GDM1 (cell line): ENCODE measurements at regions not wholly inside any gene's neighbourhood (a gene's known extent, or its start where the extent isn't known, plus 50 kb on each side); places are given as distances from the start of the nearest gene placed in this dataset.
"Not testable (repeated sequence)": the region's sequence is repeated elsewhere in the genome, so short reads cannot be mapped to it uniquely, and the experiment has no call there.

Experiments used
- DNase-seq: peaks from one replicate; lab custom pipeline; 2025; lab: John Stamatoyannopoulos, UW

DNA sequence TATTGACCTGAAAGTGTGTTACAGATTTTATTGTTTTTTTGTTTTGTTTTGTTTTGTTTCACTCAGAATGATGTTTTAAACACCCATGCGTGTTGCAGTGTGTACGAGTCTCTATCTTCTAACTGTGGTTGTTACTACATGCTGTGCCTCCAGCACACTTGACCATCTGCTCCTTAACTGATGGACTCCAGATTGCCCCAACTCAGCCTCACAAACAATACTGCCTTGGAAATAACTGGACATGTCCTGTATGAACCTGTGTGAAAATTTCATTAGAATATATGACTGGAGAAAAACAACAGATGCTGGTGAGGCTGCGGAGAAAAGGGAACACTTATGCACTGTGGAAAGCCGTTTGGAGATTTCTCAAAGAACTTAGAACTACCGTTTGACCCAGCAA, 68.7 kb upstream of the HAND1 start:
- no peak for DNase-seq

DNA sequence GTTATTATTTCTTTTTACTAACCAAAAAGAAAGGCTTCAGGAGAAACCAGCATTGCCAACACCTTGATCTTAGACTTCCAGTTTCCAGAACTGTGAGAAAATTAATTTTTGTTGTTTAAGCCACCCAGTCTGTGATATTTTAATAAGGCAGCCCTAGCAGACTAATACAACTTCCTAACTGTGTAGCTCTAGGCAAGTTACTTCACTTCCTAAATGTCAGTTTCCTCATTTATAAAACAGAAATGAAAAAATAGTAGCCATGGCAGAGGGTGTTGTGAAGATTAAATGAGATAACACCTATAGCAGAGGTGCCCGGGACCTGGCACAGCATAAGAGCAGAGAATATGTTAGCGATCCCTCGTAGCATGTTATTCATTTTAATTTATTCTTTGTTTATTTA, 66.6 kb upstream of the HAND1 start:
- no peak for DNase-seq

DNA sequence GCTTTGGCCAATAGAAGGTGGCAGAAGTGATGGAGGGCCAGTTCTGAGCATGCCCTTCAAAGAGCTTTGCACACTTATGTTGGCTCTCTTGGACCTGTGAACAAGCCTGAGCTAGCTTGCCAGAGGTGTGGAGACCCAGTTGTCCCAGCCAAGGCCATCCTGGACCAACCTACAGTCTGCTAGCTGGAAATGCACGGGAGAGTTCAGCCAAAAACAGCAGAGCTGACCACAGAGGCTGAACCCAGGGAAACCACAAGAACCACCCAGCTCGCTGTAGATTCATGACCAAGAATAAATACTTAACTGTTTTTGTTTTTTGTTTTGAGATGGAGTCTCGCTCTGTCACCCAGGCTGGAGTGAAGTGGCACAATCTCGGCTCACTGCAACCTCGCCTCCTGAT, 65.4 kb upstream of the HAND1 start:
- no peak for DNase-seq

DNA sequence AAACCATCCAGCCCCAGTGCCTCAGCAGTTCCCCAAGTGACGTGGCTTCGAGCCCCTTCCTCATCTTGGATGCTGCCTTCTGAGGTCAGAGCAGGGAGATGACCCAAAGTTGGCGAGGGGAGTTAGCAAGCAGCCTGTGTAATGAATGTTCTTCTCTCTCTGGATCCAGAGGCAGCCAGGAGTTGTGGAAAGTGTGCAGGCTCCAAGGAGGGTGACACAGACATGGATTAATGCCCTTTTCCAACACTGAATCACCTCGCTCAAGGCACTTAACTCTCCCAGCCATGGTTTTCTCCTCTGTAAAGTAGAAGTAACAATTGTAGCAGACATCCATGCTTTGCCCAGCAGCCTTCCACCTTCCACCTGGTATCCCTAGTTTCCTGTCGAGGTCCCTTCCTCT, 64.6 kb upstream of the HAND1 start:
- DNase-seq: no peak

DNA sequence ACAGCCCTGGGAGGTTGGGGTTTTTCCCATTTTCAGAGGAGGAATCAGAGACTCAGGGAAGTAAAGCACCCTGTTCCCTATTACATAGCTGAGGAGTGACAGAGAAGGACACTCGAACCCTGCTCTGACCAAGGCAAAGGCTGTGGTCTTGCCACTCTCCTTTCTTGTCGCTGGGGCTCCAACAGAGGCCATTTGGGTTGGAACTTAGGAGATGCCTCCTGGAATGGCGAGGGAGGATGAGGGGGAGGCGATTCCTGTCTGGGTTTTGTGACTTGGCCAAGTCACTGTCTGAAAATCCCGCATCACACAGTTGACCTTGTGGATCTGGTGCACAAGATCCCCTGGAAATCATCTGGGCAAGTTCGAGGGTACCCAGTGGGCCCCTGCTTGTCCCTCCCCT, 64.0 kb upstream of the HAND1 start:
- DNase-seq: no peak

DNA sequence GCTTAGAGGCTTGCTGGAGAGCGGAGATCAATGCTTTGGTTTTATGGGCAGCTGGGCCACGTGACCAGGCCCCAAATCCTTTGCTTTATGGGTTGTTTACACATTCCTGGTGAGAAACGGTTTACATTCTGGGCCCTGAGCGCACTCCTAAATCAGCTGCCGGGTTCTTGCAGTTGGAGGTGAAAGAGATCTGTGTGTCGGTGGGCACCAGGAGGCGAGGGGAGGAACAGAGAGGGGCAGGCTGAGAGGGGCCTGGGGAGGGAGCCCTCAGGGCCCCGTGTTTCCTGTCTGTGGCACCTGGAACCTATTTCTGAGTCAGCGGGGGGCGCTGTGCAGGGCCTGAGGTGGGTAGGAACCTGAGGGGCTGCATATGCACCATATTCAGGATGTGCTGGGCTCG, 63.5 kb upstream of the HAND1 start:
- DNase-seq: no peak

DNA sequence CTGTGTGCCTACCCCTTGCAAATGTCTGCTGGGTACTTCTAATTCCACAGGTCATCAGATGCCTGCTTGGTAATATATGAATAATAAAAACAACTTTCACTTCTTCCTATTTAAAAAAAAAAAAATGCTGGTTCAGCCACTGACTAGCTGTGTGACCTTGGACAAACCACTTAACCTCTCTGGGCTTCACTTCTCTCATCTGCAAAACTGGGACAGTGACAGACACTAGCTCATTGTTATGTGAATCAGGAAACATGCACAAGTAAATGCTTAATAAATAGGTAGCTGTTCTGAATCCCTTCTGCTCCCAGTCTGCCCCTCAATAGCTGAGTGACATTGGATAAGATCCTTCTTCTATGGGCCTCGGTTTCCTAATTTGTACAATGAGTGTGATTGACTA, 62.6 kb upstream of the HAND1 start:
- DNase-seq: no peak

DNA sequence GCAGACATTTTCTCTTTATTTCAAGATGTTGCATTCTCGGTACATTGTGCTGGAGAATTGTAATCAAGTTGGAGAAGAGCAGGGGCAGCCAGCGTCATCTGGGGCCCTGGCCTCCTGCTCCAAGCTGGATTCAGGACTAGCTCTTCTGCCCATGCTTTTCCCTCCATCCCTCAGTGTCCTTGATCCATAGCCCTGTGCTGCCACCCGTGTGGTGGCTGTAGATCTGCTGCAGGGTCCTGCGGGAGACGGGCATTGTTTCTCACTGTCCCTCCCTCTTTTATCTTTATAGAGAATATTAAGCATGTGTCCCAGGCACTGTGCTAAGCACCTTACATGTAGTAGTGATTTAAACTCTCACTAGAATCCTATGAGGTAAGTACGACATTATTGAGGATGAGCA, 60.5 kb upstream of the HAND1 start:
- no peak for DNase-seq

DNA sequence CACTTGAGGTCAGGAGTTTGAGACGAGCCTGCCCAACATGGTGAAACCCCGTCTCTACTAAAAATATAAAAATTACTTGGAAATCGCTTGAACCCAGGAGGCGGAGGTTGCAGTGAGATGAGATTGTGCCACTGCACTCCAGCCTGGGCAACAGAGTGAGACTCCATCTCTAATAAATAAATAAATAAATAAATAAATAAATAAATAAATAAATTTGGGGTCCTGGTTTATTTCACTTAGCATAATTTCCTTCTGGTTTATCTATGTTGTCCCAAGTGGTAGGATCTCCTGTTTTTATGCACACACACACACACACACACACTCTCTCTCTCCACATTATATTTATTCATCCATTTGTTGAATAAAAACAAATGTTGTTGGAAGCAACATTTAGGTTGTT, 58.4 kb upstream of the HAND1 start:
- not testable (repeated sequence) for DNase-seq

DNA sequence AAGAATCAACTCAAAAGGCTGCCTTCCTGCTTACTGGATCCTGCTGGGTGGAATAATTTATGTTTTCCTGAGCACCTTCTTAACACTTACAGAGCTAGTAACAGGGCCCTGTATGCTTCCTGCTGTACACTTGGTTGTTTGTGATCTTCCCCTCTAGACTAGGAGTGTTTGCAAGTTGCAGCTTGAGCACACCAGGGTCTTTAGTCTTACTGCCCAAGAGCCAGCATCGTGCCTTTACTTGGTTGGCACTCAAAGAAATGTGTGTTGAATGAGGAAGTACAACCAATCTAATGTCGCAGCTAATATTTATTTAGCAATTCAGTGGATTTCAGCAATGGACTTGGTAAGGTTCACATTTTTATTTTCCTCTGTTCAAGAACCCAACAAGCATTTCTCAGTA, 57.5 kb upstream of the HAND1 start:
- no peak for DNase-seq

DNA sequence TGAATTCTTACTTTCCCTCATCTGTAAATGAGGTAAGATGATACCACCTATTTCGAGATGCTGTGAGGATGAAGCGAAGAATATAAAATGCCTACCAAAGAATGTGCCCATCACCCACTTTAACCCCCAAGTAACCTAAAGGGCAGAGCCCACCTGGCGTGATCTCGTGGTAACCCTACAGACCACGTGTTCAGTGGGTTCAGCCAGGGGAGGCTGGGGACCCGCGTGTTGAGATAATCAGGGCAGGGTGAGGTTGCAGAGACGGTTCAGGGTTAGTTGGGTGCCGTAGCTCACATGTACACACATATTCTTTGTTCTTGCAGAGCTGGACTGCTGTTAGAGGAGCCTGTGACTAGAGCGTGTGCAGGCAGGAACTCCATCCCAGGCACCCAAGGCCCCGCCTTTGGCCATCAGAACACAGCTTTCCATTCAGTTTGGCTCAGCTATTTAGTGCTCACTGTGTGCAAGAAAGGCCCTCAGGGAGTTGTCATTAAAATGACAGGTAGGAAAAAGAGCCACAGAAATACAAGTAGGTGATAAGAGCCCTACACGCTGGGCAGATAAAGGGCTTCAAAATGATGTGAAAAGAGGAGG, 56.5 kb upstream of the HAND1 start:
- DNase-seq: no peak

DNA sequence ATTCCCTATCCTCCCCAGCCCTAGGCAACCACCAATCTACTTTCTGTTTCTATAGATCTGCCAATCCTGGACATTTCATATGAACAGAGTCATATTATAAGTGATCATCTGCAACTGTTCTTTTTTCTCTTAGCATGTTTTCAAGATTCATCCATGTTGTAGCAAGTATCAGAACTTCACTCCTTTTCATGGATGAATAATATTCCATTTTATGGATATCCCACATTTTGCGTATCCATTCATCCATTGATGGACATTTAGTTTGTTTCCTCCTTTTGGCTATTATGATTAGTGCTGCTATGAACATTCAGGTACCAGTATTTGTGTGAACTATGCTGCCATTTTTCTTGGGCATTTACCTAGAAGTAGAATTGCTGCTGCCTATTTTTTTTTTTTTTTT, 51.3 kb upstream of the HAND1 start:
- no peak for DNase-seq

DNA sequence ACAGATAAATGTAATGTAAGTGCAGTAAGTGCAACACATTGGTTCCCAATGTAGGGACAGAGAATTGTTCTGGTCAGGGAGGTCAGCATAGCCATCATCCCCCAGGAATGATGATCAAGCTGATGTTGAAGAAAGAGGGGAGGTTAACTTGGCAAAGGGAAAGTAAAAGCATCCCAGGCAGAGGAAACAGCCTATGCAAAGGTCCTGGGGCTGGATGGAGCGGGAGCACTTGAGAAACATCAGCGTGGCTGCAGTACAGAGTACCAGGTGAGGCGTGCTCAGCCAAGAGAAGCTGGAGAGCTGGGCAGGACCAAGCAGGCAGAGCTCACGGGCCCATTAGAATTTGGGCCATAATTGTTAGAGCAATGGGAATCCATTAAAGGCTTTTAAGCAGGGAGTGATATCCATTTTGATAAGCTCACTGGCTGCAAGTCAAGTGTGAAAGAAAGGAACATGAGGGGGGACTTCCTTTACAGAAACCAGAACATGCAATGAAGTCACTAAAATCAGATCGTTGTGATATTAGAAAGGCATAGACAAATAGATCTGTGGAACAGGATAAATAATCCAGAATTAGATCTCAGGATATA, 50.1 kb upstream of the HAND1 start:
- no peak for DNase-seq
